BJ (cell line): ENCODE measurements at regions not wholly inside any gene's neighbourhood (a gene's known extent, or its start where the extent isn't known, plus 50 kb on each side); places are given as distances from the start of the nearest gene placed in this dataset.

ENCODE experiments used
- CTCF ChIA-PET: fragments of 350-600 bp; formaldehyde crosslinking; extraction: SDS; loops from one replicate; lab custom pipeline; 2021; ENCODE audit warnings: antibody characterized with exemption, inconsistent platforms; lab: Yijun Ruan, JAX
- POLR2A ChIA-PET: fragments of 300-600 bp; sonication (Branson Sonifier 250); formaldehyde crosslinking; extraction: SDS; loops from one replicate; lab custom pipeline; 2021; ENCODE audit warnings: antibody characterized with exemption; lab: Charles Lee
- DNase-seq: peaks from one replicate; pipeline ENCODE4 v3.0.0-alpha.2; 2011; ENCODE audit warnings: low read depth
- H3K27me3 ChIP-seq: 2 replicates; pipeline ENCODE4 v1.6.0; 2011; ENCODE audit warnings: low read length; ENCODE audit not compliant: control insufficient read depth, insufficient read depth
- H3K36me3 ChIP-seq: 2 replicates; pipeline ENCODE4 v1.5.1; 2011; ENCODE audit warnings: low read length; ENCODE audit not compliant: control insufficient read depth, insufficient read depth
- H3K4me3 ChIP-seq: 2 replicates; pipeline ENCODE4 v1.5.1; 2011; ENCODE audit warnings: low read depth, mild to moderate bottlenecking, control low read depth, low read length
- TF ChIP-seq, protein P1 (sequence below): IDR thresholded peaks from 2 replicates; pipeline ENCODE4 v1.5.1; 2011; ENCODE audit warnings: low read depth, mild to moderate bottlenecking, control low read depth, inconsistent platforms, low read length, moderate library complexity; ENCODE audit not compliant: insufficient read depth

- TF ChIP-seq, protein P1, sequence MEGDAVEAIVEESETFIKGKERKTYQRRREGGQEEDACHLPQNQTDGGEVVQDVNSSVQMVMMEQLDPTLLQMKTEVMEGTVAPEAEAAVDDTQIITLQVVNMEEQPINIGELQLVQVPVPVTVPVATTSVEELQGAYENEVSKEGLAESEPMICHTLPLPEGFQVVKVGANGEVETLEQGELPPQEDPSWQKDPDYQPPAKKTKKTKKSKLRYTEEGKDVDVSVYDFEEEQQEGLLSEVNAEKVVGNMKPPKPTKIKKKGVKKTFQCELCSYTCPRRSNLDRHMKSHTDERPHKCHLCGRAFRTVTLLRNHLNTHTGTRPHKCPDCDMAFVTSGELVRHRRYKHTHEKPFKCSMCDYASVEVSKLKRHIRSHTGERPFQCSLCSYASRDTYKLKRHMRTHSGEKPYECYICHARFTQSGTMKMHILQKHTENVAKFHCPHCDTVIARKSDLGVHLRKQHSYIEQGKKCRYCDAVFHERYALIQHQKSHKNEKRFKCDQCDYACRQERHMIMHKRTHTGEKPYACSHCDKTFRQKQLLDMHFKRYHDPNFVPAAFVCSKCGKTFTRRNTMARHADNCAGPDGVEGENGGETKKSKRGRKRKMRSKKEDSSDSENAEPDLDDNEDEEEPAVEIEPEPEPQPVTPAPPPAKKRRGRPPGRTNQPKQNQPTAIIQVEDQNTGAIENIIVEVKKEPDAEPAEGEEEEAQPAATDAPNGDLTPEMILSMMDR, result no peak
- Histone ChIP-seq H3K36me3 (no peaks in the 10 kb centered on the region), H3K27me3 (no peaks in the 10 kb centered on the region), H3K4me3 (no peak overlapping the region)
- DNase-seq, result no peak
- ChIA-PET CTCF (no interaction called here), POLR2A (no interaction called here)
Observed at GRCh38 chr6:164000276-164000675, 585.8 kb downstream of the QKI start.

DNA sequence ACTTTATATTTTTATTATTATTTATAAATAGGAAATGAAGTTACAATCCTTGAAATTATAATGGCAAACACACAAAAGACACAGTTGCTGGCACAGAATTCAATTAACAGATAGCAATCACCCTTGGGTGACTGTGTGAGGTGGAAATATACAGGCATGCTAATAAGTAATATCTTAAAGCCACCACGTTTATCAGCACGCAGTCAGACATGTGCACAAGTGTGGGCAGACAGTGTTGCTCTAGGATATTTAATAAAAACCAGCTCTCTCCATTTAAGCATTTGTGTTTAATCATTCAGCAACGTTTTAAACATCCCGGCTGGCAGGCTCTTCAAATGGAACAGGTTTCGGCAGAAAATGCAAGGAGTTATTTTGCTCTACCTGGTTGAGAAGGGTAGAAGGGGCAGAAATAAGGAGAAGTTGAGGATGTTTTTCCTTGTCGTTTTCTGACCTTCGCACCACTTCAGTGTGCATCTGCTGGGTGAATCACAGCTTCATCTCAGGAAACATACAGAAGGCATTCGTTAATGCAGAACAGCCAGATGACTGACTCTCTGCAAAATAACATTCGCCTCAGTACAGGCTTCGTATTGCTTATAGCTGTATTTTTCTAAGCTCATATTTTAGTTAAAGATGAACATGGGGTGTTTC, 585.1 kb downstream of the QKI start:
- POLR2A ChIA-PET, result no interaction called here
- no peak for DNase-seq
- Histone ChIP-seq H3K27me3 (no peaks in the 10 kb centered on the region), H3K36me3 (no peaks in the 10 kb centered on the region), H3K4me3 (no peak overlapping the region)
- TF ChIP-seq, protein P1, result no peak
- CTCF ChIA-PET, result no interaction called here

DNA sequence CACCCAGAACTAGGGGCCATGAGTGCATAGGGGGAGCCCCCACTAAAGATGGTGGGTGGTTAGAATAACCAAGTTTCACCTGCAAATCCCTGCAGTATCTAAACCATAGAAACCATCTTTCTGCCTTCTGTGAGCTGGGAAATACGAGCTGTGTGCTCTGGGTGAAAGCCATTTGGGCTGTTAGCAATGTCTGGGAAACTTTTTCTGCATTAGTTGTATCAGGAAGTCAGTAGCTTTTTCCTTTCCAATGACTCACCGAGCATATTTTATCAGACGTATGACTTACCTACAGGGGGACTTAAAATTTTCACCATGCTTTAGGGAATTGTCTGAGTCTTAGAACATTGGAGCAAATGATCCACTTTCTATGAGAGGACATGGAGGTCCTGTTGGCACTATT, 584.0 kb downstream of the QKI start:
- no peaks in the 10 kb centered on the region for H3K27me3 ChIP-seq
- CTCF ChIA-PET, result no interaction called here

GRCh38 chr6:163996491-163996890, 582.0 kb downstream of the QKI start:
- POLR2A ChIA-PET, result no interaction called here

More for the DNA sequence above, 584.0 kb downstream of the QKI start:
- no peaks in the 10 kb centered on the region for H3K36me3 ChIP-seq
- no peak overlapping the region for H3K4me3 ChIP-seq
- POLR2A ChIA-PET, result no interaction called here
- TF ChIP-seq, protein P1, result no peak
- DNase-seq, result no peak

GRCh38 chr6:163994566-163994965, 580.0 kb downstream of the QKI start:
- Histone ChIP-seq H3K4me3 (no peak overlapping the region), H3K27me3 (no peaks in the 10 kb centered on the region), H3K36me3 (no peaks in the 10 kb centered on the region)
- ChIA-PET POLR2A (no interaction called here), CTCF (no interaction called here)
- no peak for DNase-seq
- TF ChIP-seq, protein P1, result no peak

More at GRCh38 chr6:163996491-163996890, 582.0 kb downstream of the QKI start:
- H3K36me3 ChIP-seq, result no peaks in the 10 kb centered on the region
- no peak overlapping the region for H3K4me3 ChIP-seq
- CTCF ChIA-PET, result interaction anchor here (1.1 kb wide), 1 partner anchor 39 kb away, joined by 3 read pairs; no protein-coding TSS in a partner anchor
- TF ChIP-seq, protein P1, result no peak
- H3K27me3 ChIP-seq, result no peaks in the 10 kb centered on the region
- no peak for DNase-seq
